Cardiac muscle cell (in vitro differentiated cells and primary cell): ENCODE measurements at regions not wholly inside any gene's neighbourhood (a gene's known extent, or its start where the extent isn't known, plus 50 kb on each side); places are given as distances from the start of the nearest gene placed in this dataset.

Experiments used
- DNase-seq, 2 donors: peaks; one replicate each; pipeline versions ENCODE4 v3.0.0 to v3.0.0-alpha.2; 2010 to 2017; ENCODE audit warnings: low read depth in 1 of 2, low spot score in 1 of 2
- H3K27ac ChIP-seq: fragments of 200-600 bp; sonication (generic); 2 replicates; pipeline ENCODE4 v1.5.1; 2016
- H3K27me3 ChIP-seq: fragments of 200-600 bp; sonication (generic); 2 replicates; pipeline ENCODE4 v1.6.0; 2016; ENCODE audit warnings: control low read depth
- H3K36me3 ChIP-seq: fragments of 200-600 bp; sonication (generic); 2 replicates; pipeline ENCODE4 v1.5.1; 2016; ENCODE audit warnings: control low read depth
- H3K4me1 ChIP-seq: fragments of 200-600 bp; sonication (generic); 2 replicates; pipeline ENCODE4 v1.8.1; 2017; ENCODE audit warnings: low read depth, mild to moderate bottlenecking, mixed run types
- H3K4me3 ChIP-seq: fragments of 200-600 bp; sonication (generic); 2 replicates; pipeline ENCODE4 v1.5.1; 2016; ENCODE audit warnings: mild to moderate bottlenecking
- H3K9me3 ChIP-seq: fragments of 200-600 bp; sonication (generic); 2 replicates; pipeline ENCODE4 v1.5.1; 2017; ENCODE audit warnings: low read depth, mild to moderate bottlenecking, control low read depth
- TF ChIP-seq, protein P1 (sequence below): IDR thresholded peaks from 2 replicates; pipeline ENCODE4 v1.5.1; 2012; ENCODE audit warnings: low read depth, mild to moderate bottlenecking, low read length

DNA sequence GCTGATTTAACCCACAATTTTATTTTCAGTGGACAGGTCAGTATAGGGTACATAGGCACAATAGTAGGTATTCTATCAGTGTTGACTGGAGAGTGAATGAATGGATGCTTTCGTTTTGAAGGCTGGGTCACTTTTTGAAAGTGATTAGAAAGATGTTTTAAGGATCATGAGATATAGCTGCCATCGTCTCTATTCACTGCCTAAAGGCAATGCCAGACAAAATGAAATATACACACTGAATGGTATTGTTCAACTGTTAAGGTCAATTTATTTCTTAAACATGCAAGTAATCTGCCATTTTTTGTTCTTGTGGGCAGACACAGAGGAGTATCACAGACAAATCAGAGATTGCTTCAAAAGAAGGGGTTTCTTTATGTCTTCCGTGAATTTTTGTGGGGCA, 395.3 kb downstream of the VGLL3 start:
- no peak for DNase-seq
- no peak overlapping the region for H3K4me3 ChIP-seq
- TF ChIP-seq, protein P1, sequence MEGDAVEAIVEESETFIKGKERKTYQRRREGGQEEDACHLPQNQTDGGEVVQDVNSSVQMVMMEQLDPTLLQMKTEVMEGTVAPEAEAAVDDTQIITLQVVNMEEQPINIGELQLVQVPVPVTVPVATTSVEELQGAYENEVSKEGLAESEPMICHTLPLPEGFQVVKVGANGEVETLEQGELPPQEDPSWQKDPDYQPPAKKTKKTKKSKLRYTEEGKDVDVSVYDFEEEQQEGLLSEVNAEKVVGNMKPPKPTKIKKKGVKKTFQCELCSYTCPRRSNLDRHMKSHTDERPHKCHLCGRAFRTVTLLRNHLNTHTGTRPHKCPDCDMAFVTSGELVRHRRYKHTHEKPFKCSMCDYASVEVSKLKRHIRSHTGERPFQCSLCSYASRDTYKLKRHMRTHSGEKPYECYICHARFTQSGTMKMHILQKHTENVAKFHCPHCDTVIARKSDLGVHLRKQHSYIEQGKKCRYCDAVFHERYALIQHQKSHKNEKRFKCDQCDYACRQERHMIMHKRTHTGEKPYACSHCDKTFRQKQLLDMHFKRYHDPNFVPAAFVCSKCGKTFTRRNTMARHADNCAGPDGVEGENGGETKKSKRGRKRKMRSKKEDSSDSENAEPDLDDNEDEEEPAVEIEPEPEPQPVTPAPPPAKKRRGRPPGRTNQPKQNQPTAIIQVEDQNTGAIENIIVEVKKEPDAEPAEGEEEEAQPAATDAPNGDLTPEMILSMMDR: no peak

DNA sequence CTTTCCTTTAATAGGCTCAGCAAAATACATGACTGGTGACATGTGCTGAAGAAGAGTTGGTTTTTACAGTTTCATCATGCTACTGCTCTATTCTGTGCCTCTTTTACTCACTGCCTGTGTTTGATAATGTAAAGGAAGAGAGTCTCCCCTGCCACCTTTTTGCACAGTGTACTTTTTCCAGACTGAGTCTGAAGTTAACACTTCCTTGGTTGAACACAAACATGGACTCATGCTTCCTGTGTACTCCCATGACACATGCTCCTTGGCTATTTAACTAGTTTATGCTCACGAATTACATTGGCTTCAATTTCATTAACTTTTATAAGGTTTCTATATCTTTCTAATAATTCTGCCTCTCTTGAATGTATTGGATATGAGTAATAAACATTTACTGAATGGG, 396.1 kb downstream of the VGLL3 start:
- Histone ChIP-seq H3K4me1 (no peaks in the 10 kb centered on the region), H3K9me3 (no peaks in the 10 kb centered on the region), H3K4me3 (no peak overlapping the region), H3K27ac (no peak overlapping the region), H3K36me3 (no peaks in the 10 kb centered on the region), H3K27me3 (no peaks in the 10 kb centered on the region)
- DNase-seq: no peak
- TF ChIP-seq, protein P1: no peak

More for the DNA sequence above, 395.3 kb downstream of the VGLL3 start:
- no peaks in the 10 kb centered on the region for H3K4me1 ChIP-seq
- no peaks in the 10 kb centered on the region for H3K36me3 ChIP-seq
- H3K9me3 ChIP-seq: no peaks in the 10 kb centered on the region
- no peaks in the 10 kb centered on the region for H3K27me3 ChIP-seq
- H3K27ac ChIP-seq: no peak overlapping the region

DNA sequence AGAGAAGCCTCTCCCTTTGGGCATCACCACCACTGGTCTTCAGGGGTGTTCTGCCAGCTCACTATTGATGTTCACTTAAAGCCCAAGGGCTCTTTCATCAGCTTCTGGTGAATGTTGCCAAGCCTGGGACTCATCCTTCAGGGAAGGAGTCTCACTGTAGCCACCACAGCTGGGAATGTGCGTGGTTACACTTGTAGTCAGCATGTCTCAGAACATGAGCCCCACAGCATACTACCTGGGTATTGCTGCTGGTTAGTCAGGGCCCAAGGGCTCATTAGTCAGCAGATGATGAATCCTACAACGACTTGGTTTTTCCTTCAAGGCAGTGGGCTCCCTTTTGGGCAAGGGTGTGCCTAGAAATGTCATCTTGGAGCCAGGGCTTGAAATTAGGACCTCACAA, 412.9 kb downstream of the VGLL3 start:
- no peak for DNase-seq
- Histone ChIP-seq H3K27ac (no peak overlapping the region), H3K27me3 (no peaks in the 10 kb centered on the region), H3K36me3 (no peaks in the 10 kb centered on the region), H3K9me3 (no peaks in the 10 kb centered on the region), H3K4me1 (no peaks in the 10 kb centered on the region), H3K4me3 (no peak overlapping the region)
- TF ChIP-seq, protein P1: no peak

DNA sequence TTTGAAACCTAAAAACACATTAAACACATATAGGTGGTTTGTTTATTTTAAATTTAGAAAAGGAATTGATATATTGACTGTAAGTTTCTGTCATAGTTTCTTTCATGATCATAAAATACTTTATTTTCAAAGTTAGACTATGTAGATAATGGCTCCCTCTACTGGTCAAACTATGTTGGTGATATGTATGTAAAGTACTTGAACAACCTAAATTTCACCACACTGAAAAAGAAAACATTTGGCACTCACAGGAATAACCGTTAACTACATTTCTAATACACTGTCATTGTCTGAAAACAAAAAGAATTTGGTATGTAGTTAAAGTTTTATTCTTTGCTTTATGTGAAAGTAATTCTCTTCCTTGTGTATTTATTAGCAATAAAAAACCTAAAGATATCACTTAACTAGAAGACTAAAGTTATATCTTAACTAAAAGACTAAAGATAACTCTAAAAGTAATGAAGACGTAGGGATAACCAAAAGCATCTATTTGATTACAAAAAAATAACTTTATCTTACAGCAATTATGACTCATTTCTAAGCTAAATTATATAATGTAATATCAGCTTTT, 427.5 kb downstream of the VGLL3 start:
- Histone ChIP-seq H3K36me3 (no peaks in the 10 kb centered on the region), H3K4me1 (no peaks in the 10 kb centered on the region), H3K9me3 (no peaks in the 10 kb centered on the region), H3K4me3 (no peak overlapping the region), H3K27ac (no peak overlapping the region), H3K27me3 (no peaks in the 10 kb centered on the region)
- DNase-seq: peak; percentile 45 to 69
- TF ChIP-seq, protein P1: peak; percentile 62

DNA sequence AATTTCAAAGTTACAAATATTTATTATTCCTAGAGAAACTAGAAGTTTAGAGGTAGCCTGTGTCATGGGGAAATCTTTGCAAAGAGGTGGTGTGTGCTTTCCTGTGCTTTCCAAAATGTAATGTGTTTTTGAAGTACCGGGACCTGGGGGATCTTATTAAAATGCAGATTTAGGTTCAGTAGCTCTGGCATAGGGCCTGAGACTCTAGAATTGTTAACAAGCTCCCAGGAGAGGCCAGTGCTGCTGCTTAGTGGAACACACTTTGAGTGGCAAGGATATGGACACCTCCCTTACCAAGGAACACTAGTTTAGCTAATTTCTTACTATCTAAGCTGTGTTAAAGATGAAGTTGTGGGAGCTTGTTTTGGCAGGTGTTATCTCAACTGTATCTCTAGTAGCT, 428.9 kb downstream of the VGLL3 start:
- Histone ChIP-seq H3K36me3 (no peaks in the 10 kb centered on the region), H3K4me1 (no peaks in the 10 kb centered on the region), H3K27ac (no peak overlapping the region), H3K4me3 (no peak overlapping the region), H3K9me3 (no peaks in the 10 kb centered on the region), H3K27me3 (no peaks in the 10 kb centered on the region)
- TF ChIP-seq, protein P1: no peak
- peak in 1 of 2 donors; percentile 4 for DNase-seq
